Breast epithelium (tissue), 3 donors: ENCODE measurements at regions not wholly inside any gene's neighbourhood (a gene's known extent, or its start where the extent isn't known, plus 50 kb on each side); places are given as distances from the start of the nearest gene placed in this dataset.

Experiments used
- POLR2A ChIP-seq: fragments of 450-650 bp; IDR thresholded peaks from one replicate; pipeline ENCODE4 v1.6.1; 2016; ENCODE audit warnings: antibody characterized with exemption, mild to moderate bottlenecking, moderate library complexity
- TF ChIP-seq, protein P1 (sequence below), 3 donors: fragments of 450-650 bp; IDR thresholded peaks; one replicate each; pipeline ENCODE4 v1.5.1; 2016 to 2017; ENCODE audit warnings: antibody characterized with exemption in 3 of 3, mild to moderate bottlenecking in 3 of 3, moderate library complexity in 3 of 3

DNA sequence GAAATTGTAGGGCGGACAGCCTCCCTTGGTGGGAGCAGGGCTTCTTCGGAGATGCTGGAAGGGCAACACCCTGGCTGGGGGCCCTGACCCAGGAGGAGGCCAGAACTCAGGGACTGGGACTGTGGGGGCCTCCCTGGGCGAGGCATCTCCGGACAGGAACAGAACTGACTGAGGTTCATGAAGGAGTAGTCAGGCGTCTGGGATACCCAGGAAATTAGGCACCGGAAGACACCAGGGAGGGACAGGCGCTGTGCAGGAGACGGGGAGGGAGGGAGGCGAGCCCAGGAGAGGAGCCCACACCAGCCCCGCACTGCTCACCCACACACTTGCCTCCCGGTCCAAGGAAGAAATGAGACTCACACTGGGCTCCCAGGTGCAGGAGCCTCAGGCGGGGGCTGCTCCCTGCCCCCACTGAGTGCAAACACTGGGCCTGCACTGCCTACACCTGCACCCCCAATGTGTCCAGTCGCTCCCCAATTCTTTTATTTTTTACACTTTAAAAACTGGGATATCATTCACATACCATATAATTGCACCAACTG is 262.6 kb upstream of the SFSWAP start:
- no peak for TF ChIP-seq POLR2A
- TF ChIP-seq, protein P1, sequence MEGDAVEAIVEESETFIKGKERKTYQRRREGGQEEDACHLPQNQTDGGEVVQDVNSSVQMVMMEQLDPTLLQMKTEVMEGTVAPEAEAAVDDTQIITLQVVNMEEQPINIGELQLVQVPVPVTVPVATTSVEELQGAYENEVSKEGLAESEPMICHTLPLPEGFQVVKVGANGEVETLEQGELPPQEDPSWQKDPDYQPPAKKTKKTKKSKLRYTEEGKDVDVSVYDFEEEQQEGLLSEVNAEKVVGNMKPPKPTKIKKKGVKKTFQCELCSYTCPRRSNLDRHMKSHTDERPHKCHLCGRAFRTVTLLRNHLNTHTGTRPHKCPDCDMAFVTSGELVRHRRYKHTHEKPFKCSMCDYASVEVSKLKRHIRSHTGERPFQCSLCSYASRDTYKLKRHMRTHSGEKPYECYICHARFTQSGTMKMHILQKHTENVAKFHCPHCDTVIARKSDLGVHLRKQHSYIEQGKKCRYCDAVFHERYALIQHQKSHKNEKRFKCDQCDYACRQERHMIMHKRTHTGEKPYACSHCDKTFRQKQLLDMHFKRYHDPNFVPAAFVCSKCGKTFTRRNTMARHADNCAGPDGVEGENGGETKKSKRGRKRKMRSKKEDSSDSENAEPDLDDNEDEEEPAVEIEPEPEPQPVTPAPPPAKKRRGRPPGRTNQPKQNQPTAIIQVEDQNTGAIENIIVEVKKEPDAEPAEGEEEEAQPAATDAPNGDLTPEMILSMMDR (IDR thresholded peaks at IDR 0.05) = no peak
